Heart left ventricle (tissue), 16 donors: ENCODE measurements at regions not wholly inside any gene's neighbourhood (a gene's known extent, or its start where the extent isn't known, plus 50 kb on each side); places are given as distances from the start of the nearest gene placed in this dataset.

Experiments used
- ATAC-seq, 4 donors: fragments of 200-7000 bp; cut with Tn5 transposase; one replicate each; pipeline ENCODE4 v1.9.1; 2020 to 2022; ENCODE audit warnings: moderate library complexity in 4 of 4, mild to moderate bottlenecking in 3 of 4, moderate number of reproducible peaks in 1 of 4
- DNase-seq, 5 donors: peaks; one replicate each; pipeline ENCODE4 v3.0.0-alpha.2; 2020
- H3K27ac ChIP-seq, 12 donors: fragments of 200-600 bp; sonication (generic) in 4 of 12; one replicate each; pipeline versions ENCODE4 v1.5.0 to v1.8.0; 2016 to 2022; ENCODE audit warnings: mild to moderate bottlenecking in 2 of 12
- H3K27me3 ChIP-seq, 9 donors: fragments of 200-600 bp; sonication (generic) in 2 of 9; one replicate each; pipeline versions ENCODE4 v1.5.1 to v1.8.0; 2016 to 2022; ENCODE audit warnings: mild to moderate bottlenecking in 3 of 9
- H3K36me3 ChIP-seq, 9 donors: fragments of 200-600 bp; sonication (generic) in 2 of 9; one replicate each; pipeline versions ENCODE4 v1.5.0 to v1.8.0; 2018 to 2022; ENCODE audit warnings: mild to moderate bottlenecking in 2 of 9
- H3K4me1 ChIP-seq, 12 donors: fragments of 200-600 bp; sonication (generic) in 4 of 12; one replicate each; pipeline versions ENCODE4 v1.5.0 to v1.8.0; 2016 to 2022; ENCODE audit warnings: mild to moderate bottlenecking in 3 of 12
- H3K4me3 ChIP-seq, 12 donors: fragments of 200-600 bp; sonication (generic) in 4 of 12; one replicate each; pipeline versions ENCODE4 v1.5.0 to v1.8.0; 2017 to 2022; ENCODE audit warnings: mild to moderate bottlenecking in 9 of 12, moderate library complexity in 4 of 12
- H3K9me3 ChIP-seq, 12 donors: fragments of 200-600 bp; sonication (generic) in 4 of 12; one replicate each; pipeline versions ENCODE4 v1.5.0 to v1.8.0; 2016 to 2022; ENCODE audit warnings: mild to moderate bottlenecking in 1 of 12
- POLR2A ChIP-seq, 2 donors: fragments of 450-650 bp; IDR thresholded peaks; one replicate each; pipeline ENCODE4 v1.6.1; 2017; ENCODE audit warnings: antibody characterized with exemption in 2 of 2, mild to moderate bottlenecking in 2 of 2, moderate library complexity in 2 of 2
- WGBS, 4 donors: extraction: QIAGEN DNeasy Blood & Tissue Kit in 2 of 4; methylation state at CpG; one replicate each; pipeline versions ENCODE4 v1.1.5 to v1.1.7; 2013 to 2018; 5-methylcytosine and 5-hydroxymethylcytosine counted together
- intact Hi-C, 10 donors: fragments of 100-400 bp; cut with DNase I; formaldehyde crosslinking; loops; one replicate each; pipeline versions ENCODE4 v1.11.1 to v1.14.2; 2022
- TF ChIP-seq, protein P1 (sequence below), 12 donors: fragments of 200-600 bp; sonication (generic) in 4 of 12; IDR thresholded peaks; one replicate each; pipeline versions ENCODE4 v1.5.0 to v1.8.0; 2018 to 2022; ENCODE audit warnings: antibody characterized with exemption in 12 of 12, mild to moderate bottlenecking in 5 of 12
- donor health status: ischemic (EF 13 %, LVEDD 7.1; RV severe dilation, severe dysfunction).
- donor health status: healthy with polysubstance abuse.
- donor health status: DM: no; HTN: yes; CAD: no.
- donor health status: DM: no; HTN: no; CAD: no.
- donor health status: ischemic (EF 25% LVEDD 6.9; RV normal size, moderate dysfunction).
- donor health status: ischemic (EF 25% LVEDD 5.7; RV mildly dilated, moderate dysfunction).
- donor health status: healthy.
- donor health status: DM: yes; HTN: yes; CAD: no.
- donor health status: ischemic (EF 35%, LVEDD 5.7; RV mildly dilated, moderate dysfunction).
- donor health status: nonischemic (EF 11% LVEDD 7.7; RV severe dilation, severe dysfunction).
- donor health status: DM: yes; HTN: yes; CAD: no.
- donor health status: PGD.
- donor health status: ischemic (EF 29% LVEDD 5.4; RV normal size, mild dysfunction).
- donor health status: nonischemic (EF 23%, LVEDD 6.1; RV moderate dilation, normal function).

DNA sequence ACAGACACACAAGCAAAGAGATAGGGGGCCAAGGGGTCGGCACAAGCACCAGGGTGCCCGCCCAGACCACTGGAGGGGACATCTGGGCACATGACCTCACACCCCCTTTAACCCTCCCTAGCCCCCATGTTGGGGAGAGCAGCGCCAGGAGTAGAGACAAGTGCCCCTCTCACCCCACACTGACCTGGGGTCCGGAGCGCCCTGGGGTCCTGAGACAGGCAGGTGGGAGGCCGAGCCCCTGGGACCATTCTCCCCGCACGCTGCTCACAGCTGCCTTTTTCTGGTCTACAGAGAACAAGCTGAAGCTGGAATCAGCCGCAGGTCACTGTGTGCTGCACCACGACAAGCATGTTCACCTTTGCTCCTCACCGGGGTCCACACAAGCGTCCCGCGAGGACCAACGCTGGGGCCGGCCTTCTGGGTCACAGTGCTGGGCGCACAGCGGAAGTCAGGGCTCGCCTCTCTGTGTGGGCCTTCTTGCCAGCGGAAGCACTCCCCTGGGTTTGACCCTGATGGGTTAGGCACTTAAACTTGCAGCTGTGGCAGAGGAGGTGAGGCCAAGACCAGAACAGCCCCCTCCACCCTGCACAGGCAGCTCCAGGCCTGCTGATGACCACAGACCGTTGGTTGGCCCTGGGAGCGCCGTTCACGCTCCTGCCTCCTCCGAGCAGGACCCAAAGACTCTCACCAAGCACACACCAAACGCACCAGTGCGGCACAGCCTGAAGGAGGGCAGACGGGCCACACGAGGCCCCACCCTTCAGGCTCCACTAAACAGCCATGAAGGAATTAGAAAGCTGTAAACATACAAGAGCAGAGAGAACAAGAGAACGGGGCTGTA, 275.3 kb downstream of the EIPR1 start:
- DNase-seq (no peak), ATAC-seq (peak in 1 of 4 donors; percentile 27)
- no peak overlapping the region for H3K27ac ChIP-seq
- intact Hi-C loops, result no loop called here
- H3K4me1 ChIP-seq, result no peaks in the 10 kb centered on the region
- H3K4me3 ChIP-seq, result no peak overlapping the region
- no peaks in the 10 kb centered on the region for H3K36me3 ChIP-seq
- 86 to 94% (median 93%) methylated on average over 19 to 30 of the region's 30 CpGs for WGBS, 4 donors
- H3K9me3 ChIP-seq, result no peaks in the 10 kb centered on the region
- TF ChIP-seq, protein P1, sequence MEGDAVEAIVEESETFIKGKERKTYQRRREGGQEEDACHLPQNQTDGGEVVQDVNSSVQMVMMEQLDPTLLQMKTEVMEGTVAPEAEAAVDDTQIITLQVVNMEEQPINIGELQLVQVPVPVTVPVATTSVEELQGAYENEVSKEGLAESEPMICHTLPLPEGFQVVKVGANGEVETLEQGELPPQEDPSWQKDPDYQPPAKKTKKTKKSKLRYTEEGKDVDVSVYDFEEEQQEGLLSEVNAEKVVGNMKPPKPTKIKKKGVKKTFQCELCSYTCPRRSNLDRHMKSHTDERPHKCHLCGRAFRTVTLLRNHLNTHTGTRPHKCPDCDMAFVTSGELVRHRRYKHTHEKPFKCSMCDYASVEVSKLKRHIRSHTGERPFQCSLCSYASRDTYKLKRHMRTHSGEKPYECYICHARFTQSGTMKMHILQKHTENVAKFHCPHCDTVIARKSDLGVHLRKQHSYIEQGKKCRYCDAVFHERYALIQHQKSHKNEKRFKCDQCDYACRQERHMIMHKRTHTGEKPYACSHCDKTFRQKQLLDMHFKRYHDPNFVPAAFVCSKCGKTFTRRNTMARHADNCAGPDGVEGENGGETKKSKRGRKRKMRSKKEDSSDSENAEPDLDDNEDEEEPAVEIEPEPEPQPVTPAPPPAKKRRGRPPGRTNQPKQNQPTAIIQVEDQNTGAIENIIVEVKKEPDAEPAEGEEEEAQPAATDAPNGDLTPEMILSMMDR (IDR thresholded peaks at IDR 0.05), result no peak
- TF ChIP-seq POLR2A (IDR thresholded peaks at IDR 0.05), result no peak
- peaks cover 0 to 10% (median 0%) of the 10 kb centered on the region in 9 donors for H3K27me3 ChIP-seq

DNA sequence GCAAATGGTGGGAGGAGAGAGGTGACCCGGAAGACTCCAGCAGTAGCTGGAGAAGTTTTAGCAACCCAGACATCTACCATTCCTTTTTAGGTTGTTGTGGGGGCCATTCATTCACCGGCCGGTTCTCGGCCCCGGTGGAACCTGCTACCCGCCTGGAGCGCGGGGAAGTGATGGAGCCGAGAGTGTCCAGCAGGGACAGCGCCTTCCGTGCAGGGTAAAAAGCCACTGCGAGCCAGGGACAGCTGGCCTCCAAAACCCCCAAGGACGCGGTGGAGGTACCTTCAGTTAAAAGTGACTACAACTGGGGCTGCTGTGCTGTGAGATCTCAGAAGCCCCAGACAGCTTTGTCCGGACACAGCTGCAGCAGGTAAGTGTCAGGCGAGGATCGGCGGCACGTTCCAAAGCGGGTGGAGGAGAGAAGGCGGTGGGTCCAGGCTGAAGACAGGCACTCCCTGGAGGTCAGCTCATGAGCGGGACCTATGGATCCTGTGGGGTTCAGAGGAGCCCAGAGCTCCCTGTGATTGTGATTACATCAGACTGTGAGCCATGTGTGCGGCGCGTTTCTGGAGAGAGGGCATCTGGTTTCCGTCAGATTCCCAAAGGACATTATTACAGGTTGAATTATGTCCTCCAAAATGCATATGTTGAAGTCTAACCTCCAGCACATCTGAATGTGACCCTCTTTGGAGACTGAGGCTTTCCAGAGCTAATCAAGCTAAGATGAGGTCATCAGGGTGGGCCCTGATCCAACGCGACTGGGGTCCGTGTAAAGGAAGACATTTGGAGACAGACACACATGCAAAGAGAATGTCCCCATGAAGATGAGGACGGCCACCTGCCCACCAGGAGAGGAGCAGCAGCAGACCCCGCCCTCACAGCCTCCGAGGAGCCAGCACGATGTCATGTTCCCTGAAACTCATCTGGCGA, 276.3 kb downstream of the EIPR1 start:
- no peaks in the 10 kb centered on the region for H3K36me3 ChIP-seq
- no peaks in the 10 kb centered on the region for H3K9me3 ChIP-seq
- ATAC-seq (no peak), DNase-seq (no peak)
- H3K4me1 ChIP-seq, result no peaks in the 10 kb centered on the region
- H3K4me3 ChIP-seq, result no peak overlapping the region
- 52 to 68% (median 65%) methylated on average over 31 to 34 of the region's 34 CpGs for WGBS, 4 donors
- H3K27ac ChIP-seq, result no peak overlapping the region
- TF ChIP-seq POLR2A (IDR thresholded peaks at IDR 0.05), result no peak
- TF ChIP-seq, protein P1 (IDR thresholded peaks at IDR 0.05), result no peak
- peaks cover 0 to 10% (median 3%) of the 10 kb centered on the region in 9 donors for H3K27me3 ChIP-seq
- intact Hi-C loops, result no loop called here

DNA sequence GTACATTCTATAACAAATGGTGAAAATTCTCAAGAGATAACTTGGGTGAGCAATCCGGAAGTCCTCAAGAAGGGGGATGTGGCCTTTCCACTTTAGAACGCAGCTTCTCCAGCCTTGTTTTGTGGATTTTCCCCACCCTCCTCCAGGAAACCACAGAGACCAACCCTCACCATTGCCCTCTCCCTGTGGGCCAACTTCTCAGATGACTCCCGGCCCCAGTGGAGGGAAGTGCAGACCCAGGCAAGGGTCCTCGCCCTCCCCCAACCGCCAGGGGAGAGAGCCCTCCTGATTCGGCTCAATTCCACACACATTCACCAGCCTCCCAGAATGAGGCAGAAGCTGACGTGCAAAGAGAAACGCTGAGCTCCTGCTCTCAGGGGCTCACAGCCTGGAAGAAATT, 277.2 kb downstream of the EIPR1 start:
- Histone ChIP-seq H3K27ac (no peak overlapping the region), H3K9me3 (no peaks in the 10 kb centered on the region), H3K4me3 (no peak overlapping the region), H3K27me3 (peaks cover 0 to 10% (median 3%) of the 10 kb centered on the region in 9 donors), H3K4me1 (no peaks in the 10 kb centered on the region), H3K36me3 (no peaks in the 10 kb centered on the region)
- TF ChIP-seq POLR2A (IDR thresholded peaks at IDR 0.05), result no peak
- TF ChIP-seq, protein P1 (IDR thresholded peaks at IDR 0.05), result no peak
- WGBS, 4 donors, result 54 to 65% (median 57%) methylated on average over 8 of the region's 8 CpGs
- DNase-seq, result no peak
- intact Hi-C loops, result no loop called here
- ATAC-seq, result no peak

DNA sequence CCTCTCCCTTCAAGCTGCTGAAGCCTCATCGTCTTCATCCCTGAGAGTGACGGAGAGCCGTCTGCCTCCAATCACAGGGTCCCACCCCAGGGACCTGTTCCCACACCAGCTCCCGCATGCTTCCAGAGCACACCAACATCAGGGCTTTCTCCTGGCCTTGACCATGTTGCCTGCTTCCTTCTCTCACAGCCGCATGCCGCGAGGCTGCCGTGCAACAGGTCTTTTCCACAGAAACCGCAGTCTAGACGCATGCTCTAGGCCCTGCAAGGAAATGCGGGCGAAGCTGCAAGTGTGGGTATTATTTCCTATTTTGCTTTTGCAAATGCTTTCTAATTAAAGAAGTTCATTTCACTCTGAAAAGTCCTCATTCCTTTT, 277.8 kb downstream of the EIPR1 start:
- intact Hi-C loops, result no loop called here
- 87 to 92% (median 91%) methylated on average over 12 of the region's 12 CpGs for WGBS, 4 donors
- Histone ChIP-seq H3K27me3 (peaks cover 0 to 10% (median 3%) of the 10 kb centered on the region in 9 donors), H3K9me3 (no peaks in the 10 kb centered on the region), H3K4me3 (no peak overlapping the region), H3K27ac (no peak overlapping the region), H3K36me3 (no peaks in the 10 kb centered on the region), H3K4me1 (no peaks in the 10 kb centered on the region)
- TF ChIP-seq, protein P1 (IDR thresholded peaks at IDR 0.05), result no peak
- ATAC-seq (no peak), DNase-seq (no peak)
